ENCODE measurements at regions not wholly inside any gene's neighbourhood (a gene's known extent, or its start where the extent isn't known, plus 50 kb on each side); places are given as distances from the start of the nearest gene placed in this dataset.

DNA sequence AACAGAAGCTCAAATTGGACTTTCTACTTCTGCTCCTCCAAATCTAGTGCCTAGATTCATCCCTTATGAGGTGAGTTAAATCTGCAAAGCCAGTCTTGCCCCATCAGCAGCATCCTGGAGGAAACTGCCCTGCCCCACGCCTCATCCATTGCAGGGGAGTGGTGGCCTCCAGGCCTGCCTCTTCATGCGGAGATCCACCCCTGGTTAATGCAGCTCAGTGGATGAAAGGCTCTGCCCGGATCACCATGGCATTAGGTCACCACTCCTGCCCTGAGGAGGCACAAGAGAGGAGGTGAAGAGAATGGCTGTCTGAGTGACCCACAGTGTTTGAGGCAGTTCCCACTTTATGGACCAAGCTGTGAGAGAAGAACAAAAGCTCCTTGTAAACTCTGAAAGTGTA, 218.1 kb downstream of the C12orf75 start:
- H3K9me3 Mint-ChIP-seq = no peaks in the 10 kb centered on the region
- POLR2A ChIA-PET = no interaction called here
- no peaks in the 10 kb centered on the region for H3K36me3 Mint-ChIP-seq
- H3K4me1 Mint-ChIP-seq = no peaks in the 10 kb centered on the region
- H3K27ac Mint-ChIP-seq = no peak overlapping the region
- H3K4me3 Mint-ChIP-seq = no peak overlapping the region
- DNase-seq (no peak), ATAC-seq (ENCODE audit: low read depth) (no peak)
- no peaks in the 10 kb centered on the region for H3K27me3 Mint-ChIP-seq

- no peak overlapping the region for H3K4me3 Mint-ChIP-seq
- ATAC-seq (ENCODE audit: low read depth) (no peak), DNase-seq (no peak)
- H3K27ac Mint-ChIP-seq = no peak overlapping the region
- H3K4me1 Mint-ChIP-seq = no peaks in the 10 kb centered on the region
- no peaks in the 10 kb centered on the region for H3K9me3 Mint-ChIP-seq
- POLR2A ChIA-PET = no interaction called here
- H3K36me3 Mint-ChIP-seq = no peaks in the 10 kb centered on the region
- peaks cover 4% of the 10 kb centered on the region for H3K27me3 Mint-ChIP-seq
Measured at GRCh38 chr12:105552056-105552455, 221.6 kb downstream of the C12orf75 start.

DNA sequence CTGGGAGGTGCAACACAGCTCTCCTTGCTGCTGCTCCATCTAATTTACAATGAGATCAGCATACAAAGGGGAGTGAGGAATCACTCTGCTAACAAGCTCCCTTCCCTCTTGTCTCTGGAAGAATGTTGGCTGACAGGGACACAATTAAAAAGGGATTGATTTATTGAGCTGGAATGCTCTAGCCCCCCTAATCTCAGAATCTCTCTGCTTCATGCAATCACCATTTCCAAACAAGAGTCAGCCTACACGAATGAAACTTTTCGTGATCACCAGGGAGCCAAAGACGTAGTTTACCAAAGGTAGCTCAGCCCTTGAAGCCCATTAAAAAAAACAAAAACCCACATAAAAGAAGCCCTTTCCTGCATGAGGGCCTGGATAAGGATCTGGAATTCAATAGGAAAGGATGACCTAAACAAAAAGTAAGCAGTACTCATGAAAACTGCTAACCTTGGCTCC, 223.8 kb downstream of the C12orf75 start:
- Mint-ChIP-seq H3K9me3 (no peaks in the 10 kb centered on the region), H3K27me3 (peaks cover 5% of the 10 kb centered on the region)
- no peak for DNase-seq

GRCh38 chr12:105554856-105555255, 224.4 kb downstream of the C12orf75 start:
- H3K4me1 Mint-ChIP-seq = no peaks in the 10 kb centered on the region
- DNase-seq (no peak), ATAC-seq (ENCODE audit: low read depth) (no peak)
- POLR2A ChIA-PET = no interaction called here
- H3K27ac Mint-ChIP-seq = no peak overlapping the region
- H3K4me3 Mint-ChIP-seq = no peak overlapping the region
- peaks cover 5% of the 10 kb centered on the region for H3K27me3 Mint-ChIP-seq
- H3K9me3 Mint-ChIP-seq = no peaks in the 10 kb centered on the region
- no peaks in the 10 kb centered on the region for H3K36me3 Mint-ChIP-seq

More for the DNA sequence above, 223.8 kb downstream of the C12orf75 start:
- no peaks in the 10 kb centered on the region for H3K4me1 Mint-ChIP-seq
- no peak for ATAC-seq (ENCODE audit: low read depth)
- no peak overlapping the region for H3K4me3 Mint-ChIP-seq
- no peak overlapping the region for H3K27ac Mint-ChIP-seq
- POLR2A ChIA-PET = no interaction called here
- no peaks in the 10 kb centered on the region for H3K36me3 Mint-ChIP-seq

DNA sequence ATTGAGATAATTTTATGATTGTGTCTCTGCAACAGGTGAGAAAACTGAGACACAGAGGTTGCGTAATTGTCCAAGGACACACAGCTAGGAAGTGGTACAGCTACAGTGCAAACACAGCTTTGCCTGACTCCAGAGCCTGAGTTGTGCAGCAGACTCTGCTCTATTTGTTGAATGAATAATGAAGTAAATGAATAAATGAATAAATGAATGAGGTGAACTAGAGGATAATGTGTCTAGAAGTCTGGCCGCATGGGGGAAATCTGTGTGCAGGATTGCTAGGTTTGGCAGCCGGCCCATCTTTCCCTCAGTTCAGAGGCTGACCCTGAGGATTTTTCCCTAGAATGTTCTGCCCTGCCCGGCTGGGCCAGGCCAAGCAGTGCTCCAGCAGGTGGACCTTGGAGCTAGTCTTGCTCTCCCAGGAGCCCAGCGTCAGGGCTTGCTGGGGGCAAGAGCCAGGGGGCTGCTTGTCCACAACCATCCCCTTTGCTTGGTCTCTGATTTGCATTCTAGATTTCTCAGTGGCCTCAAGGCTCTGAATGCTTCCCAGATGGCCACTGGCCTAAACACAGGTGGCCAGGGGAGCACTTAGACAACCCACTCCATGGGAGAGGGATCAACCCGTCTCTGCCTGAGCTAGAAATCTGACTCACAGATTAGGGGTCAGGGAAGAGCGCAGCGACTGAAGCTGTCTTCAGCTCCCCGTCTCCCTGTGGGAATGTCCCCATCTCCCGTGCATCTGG, 225.2 kb downstream of the C12orf75 start:
- POLR2A ChIA-PET = no interaction called here
- H3K9me3 Mint-ChIP-seq = no peaks in the 10 kb centered on the region
- ATAC-seq (ENCODE audit: low read depth) = no peak
- H3K36me3 Mint-ChIP-seq = no peaks in the 10 kb centered on the region
- no peak for DNase-seq
- no peak overlapping the region for H3K4me3 Mint-ChIP-seq
- H3K4me1 Mint-ChIP-seq = no peaks in the 10 kb centered on the region
- peaks cover 7% of the 10 kb centered on the region for H3K27me3 Mint-ChIP-seq
- H3K27ac Mint-ChIP-seq = no peak overlapping the region

DNA sequence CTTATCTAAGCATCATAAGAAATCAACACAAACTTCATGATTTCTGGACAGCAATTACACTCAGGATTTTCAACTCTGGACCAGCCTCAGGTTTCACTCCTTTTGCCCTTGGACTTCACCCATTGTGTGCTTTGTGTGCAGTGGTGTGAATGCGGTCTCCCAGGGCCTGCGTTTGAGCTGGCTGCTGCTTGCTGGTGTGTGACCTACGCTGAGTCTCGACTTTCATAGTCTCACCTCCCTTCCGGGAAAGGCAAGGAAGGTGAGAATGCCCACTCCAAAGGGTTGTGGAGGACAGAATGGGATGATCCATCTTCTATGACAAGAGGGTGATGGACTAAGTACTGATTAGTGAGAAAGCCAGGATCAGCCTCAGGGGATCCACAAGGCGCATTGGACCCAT, 228.8 kb downstream of the C12orf75 start:
- Mint-ChIP-seq H3K36me3 (no peaks in the 10 kb centered on the region), H3K27ac (no peak overlapping the region)

DNA sequence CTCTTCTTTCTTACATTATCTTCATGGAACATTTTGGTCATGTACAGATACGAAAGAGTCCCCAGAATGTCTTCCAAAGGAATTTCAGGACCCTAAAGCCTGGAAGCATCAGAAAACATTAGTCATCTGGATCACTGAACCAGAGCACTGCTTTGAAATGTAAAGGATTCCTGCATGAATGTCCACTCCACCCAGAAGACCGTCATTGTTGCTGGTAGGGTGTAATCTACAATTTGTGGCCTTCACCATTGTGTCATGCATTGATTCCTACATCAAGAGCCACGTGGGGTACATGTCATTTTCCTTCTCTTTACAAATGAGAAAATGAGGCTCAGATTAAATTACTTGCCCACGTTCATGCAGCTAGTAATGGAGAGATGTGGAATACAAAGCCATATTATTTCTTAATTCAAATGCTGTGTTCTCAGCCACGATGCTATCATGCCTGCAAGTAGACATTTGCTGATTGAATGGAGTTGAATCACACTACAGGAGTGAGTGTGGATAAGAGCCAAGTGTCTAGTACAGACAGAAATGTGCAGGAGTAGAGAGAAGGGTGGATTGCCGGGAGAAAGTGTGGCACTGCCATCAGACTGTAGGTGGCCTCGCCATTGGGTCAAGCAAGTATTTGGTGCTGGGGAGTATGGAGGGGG, 231.2 kb downstream of the C12orf75 start:
- no peaks in the 10 kb centered on the region for H3K9me3 Mint-ChIP-seq
- ATAC-seq (ENCODE audit: low read depth) (no peak), DNase-seq (no peak)
- POLR2A ChIA-PET = no interaction called here
- H3K27ac Mint-ChIP-seq = no peak overlapping the region
- H3K4me1 Mint-ChIP-seq = no peaks in the 10 kb centered on the region
- no peaks in the 10 kb centered on the region for H3K36me3 Mint-ChIP-seq
- H3K27me3 Mint-ChIP-seq = peaks cover 8% of the 10 kb centered on the region
- H3K4me3 Mint-ChIP-seq = no peak overlapping the region

More for the DNA sequence above, 228.8 kb downstream of the C12orf75 start:
- Mint-ChIP-seq H3K27me3 (peaks cover 6% of the 10 kb centered on the region), H3K4me1 (no peaks in the 10 kb centered on the region), H3K9me3 (no peaks in the 10 kb centered on the region), H3K4me3 (no peak overlapping the region)
- POLR2A ChIA-PET = no interaction called here
- DNase-seq (no peak), ATAC-seq (ENCODE audit: low read depth) (no peak)

GRCh38 chr12:105562199-105562971, 231.9 kb downstream of the C12orf75 start:
- no peak overlapping the region for H3K4me3 Mint-ChIP-seq
- no peaks in the 10 kb centered on the region for H3K4me1 Mint-ChIP-seq
- DNase-seq (no peak), ATAC-seq (ENCODE audit: low read depth) (no peak)
- POLR2A ChIA-PET = no interaction called here
- peaks cover 8% of the 10 kb centered on the region for H3K27me3 Mint-ChIP-seq
- H3K36me3 Mint-ChIP-seq = no peaks in the 10 kb centered on the region
- no peaks in the 10 kb centered on the region for H3K9me3 Mint-ChIP-seq
- no peak overlapping the region for H3K27ac Mint-ChIP-seq

DNA sequence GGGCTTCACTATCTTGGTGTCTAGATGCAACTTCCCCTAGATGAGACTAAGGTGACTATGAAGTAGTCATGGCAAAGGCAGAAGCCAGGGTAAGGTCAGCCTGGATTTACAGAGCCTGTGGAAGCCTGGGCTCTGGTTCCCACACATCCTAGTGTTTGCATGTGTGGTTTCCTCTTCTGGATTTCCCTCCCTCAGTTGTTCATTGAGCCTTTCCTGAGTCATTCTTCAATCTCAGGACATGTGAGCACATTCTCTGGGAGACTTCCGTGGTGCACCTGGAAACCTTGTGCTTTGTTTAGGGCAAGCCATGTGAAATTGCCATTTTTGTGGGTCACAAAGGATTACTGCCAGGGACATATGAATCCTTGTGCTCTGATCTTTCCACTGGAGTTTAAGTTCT, 236.6 kb downstream of the C12orf75 start:
- peaks cover 4% of the 10 kb centered on the region for H3K27me3 Mint-ChIP-seq
- DNase-seq (no peak), ATAC-seq (ENCODE audit: low read depth) (no peak)
- no peaks in the 10 kb centered on the region for H3K9me3 Mint-ChIP-seq
- no peaks in the 10 kb centered on the region for H3K36me3 Mint-ChIP-seq
- H3K4me3 Mint-ChIP-seq = no peak overlapping the region
- H3K27ac Mint-ChIP-seq = no peak overlapping the region
- POLR2A ChIA-PET = no interaction called here
- H3K4me1 Mint-ChIP-seq = no peaks in the 10 kb centered on the region

- POLR2A ChIA-PET = no interaction called here
- Mint-ChIP-seq H3K27me3 (peaks cover 4% of the 10 kb centered on the region), H3K27ac (no peak overlapping the region), H3K36me3 (no peaks in the 10 kb centered on the region), H3K4me3 (no peak overlapping the region), H3K9me3 (no peaks in the 10 kb centered on the region), H3K4me1 (no peaks in the 10 kb centered on the region)
- no peak for ATAC-seq (ENCODE audit: low read depth)
- no peak for DNase-seq
Measured at GRCh38 chr12:105569886-105570285, 239.4 kb downstream of the C12orf75 start.

- H3K4me1 Mint-ChIP-seq = no peaks in the 10 kb centered on the region
- POLR2A ChIA-PET = no interaction called here
- DNase-seq = no peak
- H3K9me3 Mint-ChIP-seq = no peaks in the 10 kb centered on the region
- H3K27ac Mint-ChIP-seq = no peak overlapping the region
- H3K4me3 Mint-ChIP-seq = no peak overlapping the region
- ATAC-seq (ENCODE audit: low read depth) = no peak
- H3K36me3 Mint-ChIP-seq = no peaks in the 10 kb centered on the region
- H3K27me3 Mint-ChIP-seq = no peaks in the 10 kb centered on the region
Measured at GRCh38 chr12:105570944-105571343, 240.5 kb downstream of the C12orf75 start.

- ATAC-seq (ENCODE audit: low read depth) (no peak), DNase-seq (no peak)
- H3K9me3 Mint-ChIP-seq = no peaks in the 10 kb centered on the region
- POLR2A ChIA-PET = no interaction called here
- peaks cover 3% of the 10 kb centered on the region for H3K27me3 Mint-ChIP-seq
- H3K36me3 Mint-ChIP-seq = no peaks in the 10 kb centered on the region
- no peak overlapping the region for H3K27ac Mint-ChIP-seq
- no peaks in the 10 kb centered on the region for H3K4me1 Mint-ChIP-seq
- H3K4me3 Mint-ChIP-seq = no peak overlapping the region
Measured at GRCh38 chr12:105573574-105573973, 243.1 kb downstream of the C12orf75 start.

DNA sequence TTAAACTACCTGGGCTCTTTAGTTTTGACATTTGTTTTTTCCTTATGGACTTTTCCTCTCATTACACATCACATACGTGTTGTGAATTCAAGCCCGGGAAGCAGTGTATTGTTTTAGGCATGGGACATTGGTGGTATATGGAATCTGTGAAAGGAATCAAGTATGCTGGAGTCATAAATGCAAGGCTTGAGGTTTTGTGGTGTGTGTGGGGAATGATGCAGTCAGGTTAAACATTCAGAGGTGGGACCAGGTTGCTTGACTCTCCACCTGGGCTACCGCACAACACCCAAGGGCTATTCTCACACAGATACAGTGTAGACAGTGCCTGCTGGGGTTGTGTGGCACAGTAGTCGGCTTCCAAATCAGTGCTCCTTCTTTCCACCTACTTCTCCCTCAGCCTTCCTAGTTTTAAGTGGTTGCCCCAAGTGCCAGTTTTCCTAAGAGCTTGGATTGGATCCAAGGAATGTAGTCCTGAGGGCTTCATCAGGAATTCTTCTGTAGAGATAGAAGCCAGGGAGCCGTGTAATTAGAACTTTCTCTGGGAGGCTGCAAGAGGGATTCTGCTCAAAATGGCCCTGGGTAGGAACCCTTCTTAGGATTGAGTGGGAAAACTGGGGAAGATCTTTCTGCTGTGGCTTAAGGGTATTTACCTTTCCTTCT, 243.7 kb downstream of the C12orf75 start:
- no peak for ATAC-seq (ENCODE audit: low read depth)
- no peak overlapping the region for H3K4me3 Mint-ChIP-seq
- POLR2A ChIA-PET = no interaction called here
- H3K9me3 Mint-ChIP-seq = no peaks in the 10 kb centered on the region
- no peaks in the 10 kb centered on the region for H3K4me1 Mint-ChIP-seq
- H3K36me3 Mint-ChIP-seq = no peaks in the 10 kb centered on the region
- H3K27ac Mint-ChIP-seq = no peak overlapping the region
- H3K27me3 Mint-ChIP-seq = peaks cover 3% of the 10 kb centered on the region
- no peak for DNase-seq
